ENCODE measurements at regions not wholly inside any gene's neighbourhood (a gene's known extent, or its start where the extent isn't known, plus 50 kb on each side); places are given as distances from the start of the nearest gene placed in this dataset.

GRCh38 chr6:125489579-125490285, 188.0 kb upstream of the HDDC2 start:
- intact Hi-C loops (cut with micrococcal nuclease), result no loop called here

- intact Hi-C loops (cut with micrococcal nuclease), result no loop called here
Measured at GRCh38 chr6:125491860-125492618, 190.3 kb upstream of the HDDC2 start.

- intact Hi-C loops (cut with micrococcal nuclease), result no loop called here
Measured at GRCh38 chr6:125498606-125499005, 196.8 kb upstream of the HDDC2 start.

GRCh38 chr6:125499535-125499934, 197.8 kb upstream of the HDDC2 start:
- intact Hi-C loops (cut with micrococcal nuclease), result no loop called here

GRCh38 chr6:125503181-125503580, 201.4 kb upstream of the HDDC2 start:
- intact Hi-C loops (cut with micrococcal nuclease), result no loop called here

GRCh38 chr6:125507987-125508655, 206.4 kb upstream of the HDDC2 start:
- intact Hi-C loops (cut with micrococcal nuclease), result no loop called here

- intact Hi-C loops (cut with micrococcal nuclease), result no loop called here
Measured at GRCh38 chr6:125508793-125509192, 207.0 kb upstream of the HDDC2 start.

- intact Hi-C loops (cut with micrococcal nuclease), result no loop called here
Measured at GRCh38 chr6:125509477-125509876, 207.7 kb upstream of the HDDC2 start.

GRCh38 chr6:125510405-125510804, 208.6 kb upstream of the HDDC2 start:
- intact Hi-C loops (cut with micrococcal nuclease), result no loop called here

- intact Hi-C loops (cut with micrococcal nuclease), result loop anchor here (2.0 kb wide), 1 partner anchor 257 kb away; no protein-coding TSS in a partner anchor
Measured at GRCh38 chr6:125511809-125512396, 210.1 kb upstream of the HDDC2 start.

- intact Hi-C loops (cut with micrococcal nuclease), result loop anchor here (2.0 kb wide), 1 partner anchor 256 kb away; no protein-coding TSS in a partner anchor
Measured at GRCh38 chr6:125512621-125513020, 210.9 kb upstream of the HDDC2 start.

GRCh38 chr6:125513978-125514377, 212.2 kb upstream of the HDDC2 start:
- intact Hi-C loops (cut with micrococcal nuclease), result loop anchor here (1.0 to 2.0 kb wide), 2 partner anchors 237 to 255 kb away; no protein-coding TSS in a partner anchor

- intact Hi-C loops (cut with micrococcal nuclease), result no loop called here
Measured at GRCh38 chr6:125516644-125517043, 214.9 kb upstream of the HDDC2 start.

GRCh38 chr6:125519367-125519766, 217.6 kb upstream of the HDDC2 start:
- intact Hi-C loops (cut with micrococcal nuclease), result no loop called here

- intact Hi-C loops (cut with micrococcal nuclease), result no loop called here
Measured at GRCh38 chr6:125524356-125524755, 222.6 kb upstream of the HDDC2 start.

GRCh38 chr6:125526007-125526720, 223.3 kb upstream of the HEY2 start:
- intact Hi-C loops (cut with micrococcal nuclease), result no loop called here

GRCh38 chr6:125528621-125529041, 220.8 kb upstream of the HEY2 start:
- intact Hi-C loops (cut with micrococcal nuclease), result no loop called here

GRCh38 chr6:125529061-125529460, 220.4 kb upstream of the HEY2 start:
- intact Hi-C loops (cut with micrococcal nuclease), result no loop called here

- intact Hi-C loops (cut with micrococcal nuclease), result no loop called here
Measured at GRCh38 chr6:125533710-125534397, 215.6 kb upstream of the HEY2 start.

Measured in T-helper 1 cell treated with Interleukin-12 subunit alpha and Interleukin-12 subunit beta and Interleukin-4 antibody, amounts not matched to agents 30 ng/mL and 1 ng/mL, for 36 hours (primary cell).